ENCODE measurements at regions not wholly inside any gene's neighbourhood (a gene's known extent, or its start where the extent isn't known, plus 50 kb on each side); places are given as distances from the start of the nearest gene placed in this dataset.

DNA sequence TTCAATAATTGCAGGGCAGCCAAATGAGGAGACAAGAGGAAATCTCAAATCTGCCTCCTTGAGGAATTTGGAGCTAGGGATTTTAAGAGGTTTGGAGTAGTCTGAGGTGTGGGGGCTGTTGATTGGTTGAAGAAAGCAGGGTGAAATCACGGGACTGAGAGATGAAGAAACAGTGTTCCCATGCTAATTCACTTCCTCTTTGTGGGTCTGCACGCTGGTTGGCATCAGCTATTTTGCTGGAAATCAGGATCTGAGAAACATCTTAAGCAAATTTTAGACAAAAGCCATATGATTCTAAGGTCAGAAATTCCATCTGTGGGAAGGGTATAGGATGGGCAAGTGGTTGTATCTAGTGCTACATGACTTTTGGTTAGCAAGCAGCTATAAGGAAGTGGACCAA, 107.1 kb upstream of the PAXBP1 start:
- DNase-seq (ENCODE audit: low spot score) = no peak
- ChIA-PET CTCF (no interaction called here), POLR2A (ENCODE audit: low non-redundant PET) (no interaction called here)
- TF ChIP-seq, protein P1, sequence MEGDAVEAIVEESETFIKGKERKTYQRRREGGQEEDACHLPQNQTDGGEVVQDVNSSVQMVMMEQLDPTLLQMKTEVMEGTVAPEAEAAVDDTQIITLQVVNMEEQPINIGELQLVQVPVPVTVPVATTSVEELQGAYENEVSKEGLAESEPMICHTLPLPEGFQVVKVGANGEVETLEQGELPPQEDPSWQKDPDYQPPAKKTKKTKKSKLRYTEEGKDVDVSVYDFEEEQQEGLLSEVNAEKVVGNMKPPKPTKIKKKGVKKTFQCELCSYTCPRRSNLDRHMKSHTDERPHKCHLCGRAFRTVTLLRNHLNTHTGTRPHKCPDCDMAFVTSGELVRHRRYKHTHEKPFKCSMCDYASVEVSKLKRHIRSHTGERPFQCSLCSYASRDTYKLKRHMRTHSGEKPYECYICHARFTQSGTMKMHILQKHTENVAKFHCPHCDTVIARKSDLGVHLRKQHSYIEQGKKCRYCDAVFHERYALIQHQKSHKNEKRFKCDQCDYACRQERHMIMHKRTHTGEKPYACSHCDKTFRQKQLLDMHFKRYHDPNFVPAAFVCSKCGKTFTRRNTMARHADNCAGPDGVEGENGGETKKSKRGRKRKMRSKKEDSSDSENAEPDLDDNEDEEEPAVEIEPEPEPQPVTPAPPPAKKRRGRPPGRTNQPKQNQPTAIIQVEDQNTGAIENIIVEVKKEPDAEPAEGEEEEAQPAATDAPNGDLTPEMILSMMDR (conservative IDR thresholded peaks at IDR 0.05; ENCODE audit: low read depth) = no peak
- H3K27ac ChIP-seq = no peak overlapping the region

DNA sequence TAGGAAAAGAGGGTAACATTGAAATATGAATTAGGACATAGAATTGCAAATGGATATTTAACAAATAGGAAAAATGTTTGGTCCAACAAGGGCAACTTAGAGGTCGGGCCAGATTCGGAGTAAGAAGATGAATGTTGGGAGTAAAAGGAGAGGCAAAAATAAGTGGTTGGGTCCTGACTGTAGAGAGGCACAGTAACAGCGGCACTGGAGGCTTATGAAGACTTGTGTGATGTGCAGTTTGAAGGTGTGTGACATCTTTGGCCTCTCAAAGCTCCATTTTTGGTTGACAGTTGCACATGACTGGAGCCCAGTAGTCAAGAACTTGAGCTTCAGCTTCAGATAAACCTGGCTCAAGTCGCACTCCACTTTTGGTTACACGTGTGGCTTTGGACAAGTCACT, 109.9 kb upstream of the PAXBP1 start:
- CTCF ChIA-PET = no interaction called here
- no peak overlapping the region for H3K27ac ChIP-seq
- TF ChIP-seq, protein P1 (conservative IDR thresholded peaks at IDR 0.05; ENCODE audit: low read depth) = no peak
- POLR2A ChIA-PET (ENCODE audit: low non-redundant PET) = no interaction called here
- DNase-seq (ENCODE audit: low spot score) = no peak

DNA sequence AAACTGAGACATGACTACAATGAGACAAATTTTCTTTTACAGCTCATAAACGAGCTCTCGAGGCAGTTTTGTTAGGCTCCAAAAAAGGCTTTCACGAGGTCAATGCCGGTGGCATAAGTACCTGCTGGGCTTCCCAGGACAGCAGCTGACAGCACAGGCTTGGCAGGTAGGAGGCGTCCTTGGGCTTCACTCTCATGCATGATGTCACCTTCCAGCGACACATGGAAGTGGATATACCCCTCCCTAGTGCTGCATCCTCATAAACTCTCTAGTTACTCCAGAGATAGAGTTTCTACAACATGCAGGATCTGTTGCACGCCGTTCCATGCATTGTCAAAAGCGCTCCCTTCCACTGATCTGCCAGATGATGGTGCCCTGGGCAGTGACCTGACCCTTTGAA, 112.5 kb upstream of the PAXBP1 start:
- ChIA-PET POLR2A (ENCODE audit: low non-redundant PET) (no interaction called here), CTCF (no interaction called here)
- no peak overlapping the region for H3K27ac ChIP-seq
- no peak for DNase-seq (ENCODE audit: low spot score)
- TF ChIP-seq, protein P1 (conservative IDR thresholded peaks at IDR 0.05; ENCODE audit: low read depth) = no peak

DNA sequence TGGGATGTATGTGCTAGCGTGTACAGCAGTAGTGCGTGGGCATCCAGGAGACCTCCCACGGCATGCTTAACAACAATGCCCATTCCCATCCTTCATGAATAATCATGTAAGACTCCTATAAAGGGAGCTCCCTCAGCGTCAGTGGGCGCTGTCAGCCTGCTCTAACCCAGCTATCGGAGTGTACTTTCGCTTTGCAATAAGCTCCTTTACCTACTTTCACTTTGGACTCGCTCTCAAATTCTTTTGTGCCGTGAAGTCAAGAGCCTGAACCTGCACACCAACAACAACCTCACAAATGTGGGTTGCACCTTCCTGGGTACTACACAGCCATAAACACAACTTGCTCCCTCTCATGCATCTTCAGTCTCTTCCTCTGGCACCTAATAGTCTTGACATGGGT, 114.8 kb upstream of the PAXBP1 start:
- CTCF ChIA-PET = no interaction called here
- TF ChIP-seq, protein P1 (conservative IDR thresholded peaks at IDR 0.05; ENCODE audit: low read depth) = no peak
- H3K27ac ChIP-seq = no peak overlapping the region
- POLR2A ChIA-PET (ENCODE audit: low non-redundant PET) = no interaction called here
- DNase-seq (ENCODE audit: low spot score) = no peak

DNA sequence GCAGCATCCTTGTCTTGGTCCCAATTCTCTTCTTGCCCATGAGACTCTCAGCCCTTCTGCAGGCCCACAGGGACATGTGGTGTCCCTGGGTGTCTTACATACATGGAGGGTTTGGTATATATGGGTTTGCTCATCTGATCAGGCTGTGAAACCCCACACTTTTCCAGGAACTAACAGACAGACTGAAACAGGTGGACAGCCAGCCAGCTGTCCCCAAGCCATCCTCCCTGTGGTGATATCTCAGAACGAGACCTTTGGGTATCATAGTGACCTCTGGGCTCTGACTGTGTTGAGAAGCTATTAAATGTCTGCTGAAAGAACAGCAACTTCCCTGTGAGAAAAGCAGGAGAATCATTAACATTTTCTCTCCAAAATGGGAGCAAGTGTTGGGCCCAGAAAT, 115.5 kb upstream of the PAXBP1 start:
- ChIA-PET POLR2A (ENCODE audit: low non-redundant PET) (no interaction called here), CTCF (no interaction called here)
- H3K27ac ChIP-seq = no peak overlapping the region
- TF ChIP-seq, protein P1 (conservative IDR thresholded peaks at IDR 0.05; ENCODE audit: low read depth) = no peak
- no peak for DNase-seq (ENCODE audit: low spot score)

DNA sequence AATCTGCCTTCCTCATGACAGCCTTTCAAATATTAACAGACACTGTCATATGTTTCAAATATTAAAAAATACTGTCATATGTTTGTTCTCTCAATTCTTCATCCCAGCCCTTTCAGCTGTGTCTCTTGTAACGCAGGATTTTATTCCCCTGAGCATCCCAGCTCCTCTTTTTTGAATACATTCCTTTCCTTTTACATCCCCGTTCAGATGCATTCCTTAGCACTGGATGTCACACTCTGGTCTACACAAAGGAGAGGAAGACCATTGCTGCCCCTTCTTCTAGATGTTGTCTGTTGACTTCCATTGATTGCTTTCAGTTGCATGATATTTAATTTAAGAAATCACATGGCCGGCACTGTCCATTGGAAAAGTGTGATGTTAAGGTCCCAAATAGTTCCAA, 117.4 kb upstream of the PAXBP1 start:
- DNase-seq (ENCODE audit: low spot score) = no peak
- TF ChIP-seq, protein P1 (conservative IDR thresholded peaks at IDR 0.05; ENCODE audit: low read depth) = no peak
- ChIA-PET CTCF (no interaction called here), POLR2A (ENCODE audit: low non-redundant PET) (no interaction called here)
- H3K27ac ChIP-seq = no peak overlapping the region

DNA sequence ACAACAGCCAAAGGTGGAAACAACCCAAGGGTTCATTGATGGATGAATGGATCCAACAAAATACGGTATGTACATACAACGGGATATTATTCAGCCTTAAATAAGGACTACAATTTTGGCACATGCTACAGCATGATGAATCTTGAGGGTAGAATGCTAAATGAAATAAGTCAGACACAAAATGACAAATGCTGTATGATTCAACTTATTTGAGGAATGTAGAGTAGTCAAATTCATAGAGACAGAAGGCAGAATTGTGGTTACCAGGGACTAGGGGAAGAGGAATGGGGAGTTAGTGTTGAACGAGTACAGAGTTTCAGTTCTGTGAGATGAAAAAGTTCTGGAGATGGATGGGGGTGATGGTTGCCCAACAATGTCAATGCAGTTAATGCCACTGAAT, 118.0 kb upstream of the PAXBP1 start:
- TF ChIP-seq, protein P1 (conservative IDR thresholded peaks at IDR 0.05; ENCODE audit: low read depth) = no peak
- CTCF ChIA-PET = no interaction called here

More for the DNA sequence above, 118.0 kb upstream of the PAXBP1 start:
- POLR2A ChIA-PET (ENCODE audit: low non-redundant PET) = no interaction called here
- no peak for DNase-seq (ENCODE audit: low spot score)
- H3K27ac ChIP-seq = no peak overlapping the region

Data from RWPE1 (cell line).